Activated CD4-positive, alpha-beta T cell treated with anti-CD3 and anti-CD28 coated beads for 24 hours (primary cell): ENCODE measurements at regions not wholly inside any gene's neighbourhood (a gene's known extent, or its start where the extent isn't known, plus 50 kb on each side); places are given as distances from the start of the nearest gene placed in this dataset.

ENCODE experiments used
- DNase-seq, 2 donors: peaks; one replicate each; pipeline ENCODE4 v3.0.0-alpha.2; 2020; ENCODE audit warnings: low read depth in 2 of 2

DNA sequence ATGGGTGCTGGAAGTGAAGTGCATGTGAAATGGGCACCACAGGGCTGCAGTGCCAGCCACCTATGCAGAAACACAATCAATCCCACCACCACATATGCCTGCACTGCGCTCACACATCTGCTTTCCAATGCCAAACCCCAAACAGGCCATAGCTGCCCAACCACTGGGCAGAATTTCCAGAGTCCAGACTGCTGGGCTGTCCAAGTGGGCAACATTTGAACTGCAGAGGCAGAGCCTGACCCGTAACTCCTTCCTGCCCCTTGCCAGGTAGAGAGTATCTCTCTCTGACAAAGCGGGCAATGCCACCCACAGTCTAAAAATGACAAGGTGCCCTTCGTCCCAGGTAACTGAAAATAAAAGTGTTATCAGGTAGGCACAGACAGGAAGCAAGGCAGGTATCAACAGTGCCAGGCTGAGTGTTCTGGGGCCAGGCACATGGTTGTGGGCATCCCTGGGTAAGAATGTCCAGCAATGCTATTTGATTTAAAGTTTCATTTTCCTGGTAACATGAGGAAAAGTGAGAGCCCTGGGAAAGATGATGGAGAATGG is 79.5 kb downstream of the FOXA2 start:
- DNase-seq: no peak

DNA sequence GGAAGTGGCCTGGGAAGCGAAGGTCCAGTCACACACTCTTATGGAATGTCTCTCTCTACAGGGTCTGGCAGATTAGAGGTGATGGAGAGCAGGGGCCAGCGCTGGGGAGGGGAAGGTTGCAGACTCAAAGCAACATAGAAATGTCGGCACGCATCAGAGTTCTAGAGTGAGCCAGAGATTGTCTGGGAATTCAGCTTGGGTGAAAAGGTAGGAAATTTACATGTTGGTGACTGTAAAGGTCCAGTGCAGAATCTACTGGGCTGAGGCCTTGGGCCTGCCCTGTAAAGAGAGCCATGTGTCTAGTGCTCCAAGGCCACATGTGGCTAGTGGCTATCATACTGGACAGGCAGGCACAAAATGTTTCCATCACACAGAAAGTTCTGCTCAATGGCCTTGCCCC is 80.8 kb downstream of the FOXA2 start:
- DNase-seq: no peak

DNA sequence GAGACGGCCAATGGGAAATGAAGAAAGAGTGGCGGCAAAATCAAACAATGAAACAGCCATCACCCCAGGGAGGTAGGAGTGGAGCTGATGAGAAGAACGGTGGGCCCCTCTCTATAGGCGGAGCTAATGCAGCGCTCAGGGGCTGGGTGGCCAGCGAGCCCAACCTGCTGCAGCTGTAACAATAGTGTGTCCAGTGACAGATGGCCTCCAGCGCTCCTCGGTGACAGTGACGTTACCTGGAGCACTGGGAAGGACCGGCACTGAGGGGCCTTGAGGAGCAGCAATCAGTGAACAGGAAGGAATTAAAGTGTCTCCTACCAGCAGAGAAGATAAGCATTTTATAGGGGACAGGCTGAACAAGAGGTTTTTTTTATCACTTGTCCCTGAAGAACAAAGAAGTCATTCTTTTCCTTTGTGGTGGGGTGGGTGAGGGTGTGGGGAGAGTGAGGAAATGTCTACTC is 81.6 kb downstream of the FOXA2 start:
- DNase-seq: no peak

DNA sequence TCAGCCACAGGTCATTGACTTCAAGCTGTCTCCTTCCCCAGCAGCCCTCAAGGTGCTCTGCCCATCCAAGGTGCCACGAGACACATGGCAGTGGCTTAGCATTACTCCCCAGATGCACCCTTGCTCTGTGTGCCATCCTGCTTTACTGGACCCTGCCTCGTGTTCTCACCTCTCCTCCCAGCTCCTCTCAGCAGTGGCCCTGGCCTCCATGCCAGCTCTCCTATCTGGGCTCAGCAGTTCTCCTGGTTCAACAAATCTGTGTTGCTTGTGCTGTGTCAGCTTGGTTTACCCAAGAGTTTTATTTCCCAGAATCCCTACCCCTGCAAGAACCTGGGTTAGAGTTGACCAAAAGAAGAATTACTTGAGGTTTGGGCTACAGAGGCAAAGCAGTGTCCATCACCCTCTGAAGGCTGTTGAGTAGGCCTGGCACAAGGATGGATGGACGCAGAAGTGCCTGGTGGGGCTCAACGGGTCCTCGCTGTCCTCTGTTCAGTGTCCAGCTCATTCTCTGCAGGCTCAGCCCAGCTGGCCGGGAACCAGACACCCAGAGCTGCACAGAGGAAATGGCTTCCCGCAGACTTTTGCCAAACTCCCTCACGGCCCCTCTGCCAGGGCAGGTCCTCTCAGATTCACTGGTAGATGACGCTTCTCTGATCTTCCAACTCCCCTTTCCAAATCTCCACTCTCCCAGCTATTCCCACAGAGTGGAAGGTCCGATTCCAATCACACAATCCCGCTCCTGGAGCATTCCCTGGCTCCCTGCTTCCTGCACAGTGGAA is 82.6 kb downstream of the FOXA2 start:
- DNase-seq: no peak

DNA sequence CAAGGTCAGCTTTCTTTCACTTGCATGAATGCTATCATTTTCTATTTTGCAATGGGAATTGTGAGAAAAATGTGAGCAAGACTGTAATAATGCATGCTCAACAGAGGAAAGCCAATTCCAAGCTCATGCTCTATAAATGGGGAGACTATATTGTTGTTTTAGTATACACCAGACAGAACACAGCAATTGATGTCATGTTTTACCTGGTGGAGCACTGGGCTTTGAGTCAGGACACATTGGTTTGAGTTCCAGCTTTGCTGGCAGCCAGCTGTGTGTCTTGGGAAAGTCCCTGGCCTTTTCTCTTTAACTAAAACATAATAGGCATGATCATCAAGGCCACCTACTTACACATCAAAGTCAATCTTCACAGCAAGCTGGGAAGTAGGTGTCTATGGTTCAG is 83.3 kb downstream of the FOXA2 start:
- no peak for DNase-seq

DNA sequence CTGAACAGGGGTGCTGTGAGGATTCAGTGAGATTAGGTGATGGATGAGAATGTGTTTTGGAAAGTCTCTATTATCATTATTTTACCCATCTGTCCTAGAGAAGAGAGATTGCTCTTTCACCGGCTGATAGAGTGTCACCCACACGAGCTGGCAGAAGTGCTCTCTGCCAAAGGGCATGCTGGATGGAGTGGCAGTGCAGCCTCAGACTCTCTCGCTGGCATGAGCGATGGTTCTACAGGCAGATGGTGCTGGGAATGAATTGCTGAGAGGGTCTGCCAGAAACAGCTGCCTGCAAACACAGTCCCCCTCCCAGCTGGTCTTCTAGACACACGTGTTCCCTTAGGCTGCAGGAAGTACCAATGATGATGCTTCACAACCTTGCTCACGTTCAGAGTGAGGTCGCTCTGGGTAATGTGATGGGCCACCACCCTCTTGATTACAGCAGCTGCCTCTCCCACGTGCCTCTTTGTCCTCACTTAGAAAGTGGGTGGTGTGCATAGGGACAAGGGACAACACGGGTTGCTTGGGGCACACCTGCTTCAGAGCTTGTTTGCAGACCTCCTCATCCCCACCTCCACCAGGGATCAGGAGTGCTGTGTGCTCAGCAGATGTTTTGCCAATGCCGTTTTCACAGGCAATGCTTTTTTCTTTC is 84.7 kb downstream of the FOXA2 start:
- no peak for DNase-seq

DNA sequence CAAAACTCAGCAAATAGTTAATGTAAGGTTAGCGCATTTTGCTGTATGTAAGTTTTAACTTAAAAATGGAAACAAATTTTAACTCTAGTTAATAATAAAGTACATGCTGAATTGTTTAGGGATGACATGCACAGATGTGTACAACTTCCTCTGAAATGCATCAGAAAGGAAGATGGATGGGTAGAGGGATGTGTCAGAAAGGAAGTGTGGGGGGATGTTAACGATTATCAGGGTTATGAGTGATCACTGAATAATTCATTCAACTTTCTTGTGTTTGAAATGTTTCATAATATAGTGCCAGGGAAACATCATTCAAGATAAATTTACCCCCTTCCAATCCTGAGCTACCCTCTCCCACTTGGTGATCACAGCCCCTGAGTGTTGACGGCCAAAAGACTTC is 87.6 kb downstream of the FOXA2 start:
- DNase-seq: no peak

DNA sequence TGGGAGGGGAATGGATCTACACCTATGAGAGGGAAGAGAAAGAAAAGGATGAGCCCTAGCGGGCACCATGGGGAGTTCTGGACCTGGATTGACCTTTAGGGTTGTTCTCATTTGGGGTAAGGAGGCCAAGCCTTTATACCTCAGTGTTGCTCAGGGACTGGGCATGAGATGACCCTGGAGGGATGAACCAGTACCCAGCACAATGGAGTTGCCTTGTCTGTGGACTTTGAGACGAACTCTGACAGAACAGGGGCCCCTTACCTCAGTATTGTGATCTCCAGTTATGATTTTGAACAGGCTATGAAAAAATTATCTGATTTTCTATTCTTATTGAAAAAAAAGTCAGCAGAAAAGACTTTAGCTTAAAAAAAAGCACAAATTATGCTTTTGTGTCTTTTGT is 88.6 kb downstream of the FOXA2 start:
- no peak for DNase-seq

DNA sequence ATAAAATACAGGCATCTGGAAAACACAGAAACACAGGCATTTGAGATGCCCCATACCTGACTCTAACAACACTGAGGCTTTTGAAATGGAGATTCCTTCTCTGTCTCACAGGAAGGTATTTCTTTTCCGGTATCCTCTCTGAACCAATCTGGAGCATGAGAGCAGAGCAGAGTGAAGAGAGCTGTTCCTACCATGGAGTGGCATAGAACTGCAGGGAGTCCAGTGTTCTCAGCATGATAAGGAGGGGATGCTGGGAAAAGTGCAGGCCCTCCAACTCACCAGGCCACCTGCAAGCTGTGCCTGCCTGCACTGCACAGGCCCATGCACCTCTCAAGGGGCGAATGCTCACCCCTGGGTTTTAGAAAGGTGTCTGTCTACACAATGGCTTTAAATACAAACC is 89.2 kb downstream of the FOXA2 start:
- DNase-seq: no peak

DNA sequence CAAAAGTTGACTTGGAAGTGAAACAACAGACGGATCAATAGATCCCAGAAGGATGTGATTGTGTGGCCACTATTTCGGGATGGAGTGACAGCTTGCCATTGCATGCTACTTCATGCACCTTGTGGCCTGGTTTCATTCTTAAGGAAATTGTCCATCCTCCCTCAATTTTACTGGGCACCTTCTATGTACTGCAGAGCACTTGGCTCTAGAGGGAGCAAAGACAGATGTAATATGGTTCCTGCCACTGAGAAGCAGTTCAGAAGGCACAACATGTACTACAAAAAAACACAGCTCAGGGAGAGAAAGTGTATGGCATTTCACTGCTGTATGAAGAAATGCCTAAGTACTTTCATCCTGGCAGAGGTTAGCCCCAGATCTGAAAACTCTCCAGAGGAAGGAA is 91.9 kb downstream of the FOXA2 start:
- no peak for DNase-seq

DNA sequence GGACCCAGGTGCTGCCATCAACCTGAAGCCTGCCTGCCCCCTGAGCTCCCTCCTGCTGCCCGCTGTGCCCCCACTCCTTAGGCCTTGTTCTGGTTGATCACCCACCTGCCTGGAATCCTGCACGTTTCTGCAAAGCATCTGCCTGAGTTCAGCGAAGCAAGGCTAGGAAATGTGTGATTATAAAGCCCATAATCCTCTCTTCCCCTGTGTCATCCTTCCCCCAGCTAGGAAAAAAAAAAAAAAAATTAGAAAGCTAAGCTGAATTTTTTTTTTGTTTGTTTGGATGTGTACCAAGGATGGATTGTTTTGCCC is 93.2 kb downstream of the FOXA2 start:
- no peak for DNase-seq

DNA sequence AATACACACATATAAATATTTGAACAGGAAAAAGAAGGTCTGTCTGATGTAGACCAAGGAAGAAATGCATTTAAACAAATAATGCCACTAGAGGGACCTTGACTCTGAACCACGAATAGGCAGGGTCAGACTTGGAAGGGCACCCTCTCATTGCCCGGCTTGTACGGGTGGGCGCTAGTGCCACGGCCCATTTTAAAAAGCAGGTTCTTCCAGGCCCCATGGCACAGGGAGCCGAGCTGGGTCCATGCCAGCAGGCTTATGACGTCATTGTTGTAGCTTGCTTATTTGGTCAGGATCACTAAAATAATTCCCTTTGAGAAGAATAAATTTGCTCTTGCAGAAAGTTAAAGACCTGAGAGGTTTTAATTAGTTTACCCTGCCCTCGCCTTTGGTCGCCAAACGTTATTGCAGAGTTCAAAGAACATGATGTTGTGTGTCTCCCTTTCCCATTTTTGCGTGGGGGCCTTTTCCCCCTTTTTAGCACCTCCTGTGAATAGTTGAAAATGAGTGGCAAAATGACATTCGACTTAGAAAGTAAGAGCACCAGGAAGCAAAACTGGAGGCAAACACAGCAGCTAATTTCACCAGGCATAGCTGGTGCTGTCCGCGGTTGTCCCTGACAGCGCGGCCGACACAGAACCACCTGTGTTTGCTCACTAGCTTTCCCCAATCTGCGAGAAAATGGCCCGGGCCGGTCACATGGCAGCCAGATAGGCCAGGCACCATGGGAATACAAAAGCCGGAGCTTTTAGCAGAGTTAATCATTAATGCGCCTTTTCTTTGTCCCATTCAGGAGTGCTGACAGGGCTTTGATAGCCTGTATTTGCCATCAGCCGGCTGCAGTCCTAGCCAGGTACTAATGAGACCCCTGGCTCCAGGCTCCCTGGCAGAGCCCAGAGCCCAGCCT is 93.8 kb downstream of the FOXA2 start:
- DNase-seq: no peak

DNA sequence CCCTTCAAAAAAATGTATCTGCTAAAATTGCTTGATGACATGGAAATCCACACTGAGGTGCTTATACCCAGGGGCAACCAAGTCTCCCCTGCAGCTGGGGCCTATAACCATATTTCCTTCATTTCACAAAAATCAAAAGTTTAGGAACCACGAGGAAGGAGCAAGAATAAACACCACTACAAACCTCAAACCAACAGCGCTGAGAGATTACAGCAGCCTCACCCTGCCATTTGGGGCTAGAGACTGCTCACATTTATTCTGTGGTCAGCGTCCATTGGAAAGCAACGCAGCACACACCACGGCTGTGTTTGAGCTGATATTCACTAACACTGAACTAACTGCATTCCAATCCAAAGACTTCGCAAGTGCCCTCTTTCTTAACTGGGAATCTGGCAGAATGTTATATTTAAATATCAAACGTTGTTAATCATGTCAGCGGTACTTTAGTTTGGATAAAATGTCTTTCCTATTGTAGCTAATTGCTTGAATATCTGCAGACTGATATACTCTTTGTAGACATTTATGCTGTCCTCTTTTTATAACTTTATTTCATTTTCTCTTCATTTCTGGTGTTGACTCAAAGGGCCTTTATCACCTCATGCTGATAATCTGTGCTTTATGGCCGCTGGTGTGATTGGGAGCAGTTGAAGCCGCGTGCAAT is 94.6 kb downstream of the FOXA2 start:
- no peak for DNase-seq

DNA sequence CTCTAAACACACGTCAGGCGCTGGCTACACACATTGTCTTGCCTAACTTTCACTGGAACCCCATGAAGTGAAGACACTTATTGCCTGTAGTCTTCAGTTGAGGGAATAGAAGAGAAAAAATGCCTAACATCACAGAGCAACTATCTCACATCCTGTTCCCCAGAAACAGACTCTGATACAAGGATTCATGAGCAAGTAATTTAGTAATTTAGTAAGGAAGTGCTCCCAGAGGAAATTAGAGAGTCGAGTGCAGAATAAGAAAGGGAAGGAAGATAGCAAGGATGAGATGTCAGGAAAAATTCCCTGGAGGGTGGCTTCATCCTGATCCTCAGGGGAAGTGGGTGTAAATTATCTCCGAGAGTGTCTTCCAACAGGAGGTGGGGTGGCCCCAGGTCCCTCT is 104.0 kb downstream of the FOXA2 start:
- DNase-seq: no peak

DNA sequence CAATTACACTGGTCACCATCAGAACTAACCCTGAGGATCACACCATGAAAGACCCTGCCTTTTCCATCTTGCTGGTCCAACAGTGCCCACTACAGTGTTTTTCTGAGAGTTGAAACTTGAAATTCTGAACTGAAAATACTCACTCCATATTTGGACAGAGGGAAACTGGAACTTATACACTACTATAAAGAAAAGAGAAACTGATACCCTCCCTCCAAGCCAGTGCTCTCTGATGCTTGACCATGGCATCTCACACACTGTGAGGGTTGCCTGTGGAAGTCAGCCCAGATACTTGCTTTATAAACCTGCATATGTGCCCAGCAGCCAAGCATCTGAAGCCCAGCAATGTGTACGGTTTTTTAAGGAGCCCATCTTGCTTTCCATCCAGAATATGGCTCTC is 108.7 kb downstream of the FOXA2 start:
- no peak for DNase-seq

DNA sequence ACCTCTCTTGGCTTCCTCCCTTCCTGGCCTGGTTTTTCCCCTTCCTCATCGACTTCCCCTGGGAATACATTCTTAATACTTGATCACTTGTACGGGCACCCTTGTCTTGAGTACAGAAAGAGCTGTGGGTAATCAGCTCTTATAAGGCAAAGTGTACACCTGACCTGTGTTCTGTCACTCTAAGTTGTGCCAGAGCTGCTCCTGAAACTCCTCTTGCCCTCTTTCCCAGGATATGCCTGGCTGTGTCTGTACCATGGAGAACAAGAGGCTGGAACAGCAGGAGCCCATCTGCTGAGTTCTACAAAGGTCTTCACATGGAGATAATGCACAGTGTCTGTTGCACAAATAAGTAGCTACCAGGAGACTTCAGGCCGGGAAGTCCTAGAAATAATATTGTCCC is 110.1 kb downstream of the FOXA2 start:
- DNase-seq: no peak

DNA sequence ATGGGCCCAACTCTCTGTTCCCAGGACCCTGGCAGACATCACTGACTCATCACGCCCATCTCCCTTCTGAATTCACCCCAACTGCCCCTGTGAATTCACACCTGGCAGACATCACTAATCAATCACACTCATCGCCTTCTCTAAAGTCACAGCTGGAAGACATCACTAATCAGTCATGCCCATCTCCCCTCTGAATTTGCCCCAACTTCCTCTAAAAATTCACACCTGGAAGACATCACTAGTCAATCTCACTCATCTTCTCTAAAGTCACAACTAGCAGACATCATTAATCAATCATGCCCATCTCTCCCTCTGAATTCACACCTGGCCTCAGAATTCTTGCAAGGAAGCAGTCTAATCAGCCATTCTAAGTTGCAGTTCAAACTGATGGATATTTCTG is 111.1 kb downstream of the FOXA2 start:
- DNase-seq: no peak

DNA sequence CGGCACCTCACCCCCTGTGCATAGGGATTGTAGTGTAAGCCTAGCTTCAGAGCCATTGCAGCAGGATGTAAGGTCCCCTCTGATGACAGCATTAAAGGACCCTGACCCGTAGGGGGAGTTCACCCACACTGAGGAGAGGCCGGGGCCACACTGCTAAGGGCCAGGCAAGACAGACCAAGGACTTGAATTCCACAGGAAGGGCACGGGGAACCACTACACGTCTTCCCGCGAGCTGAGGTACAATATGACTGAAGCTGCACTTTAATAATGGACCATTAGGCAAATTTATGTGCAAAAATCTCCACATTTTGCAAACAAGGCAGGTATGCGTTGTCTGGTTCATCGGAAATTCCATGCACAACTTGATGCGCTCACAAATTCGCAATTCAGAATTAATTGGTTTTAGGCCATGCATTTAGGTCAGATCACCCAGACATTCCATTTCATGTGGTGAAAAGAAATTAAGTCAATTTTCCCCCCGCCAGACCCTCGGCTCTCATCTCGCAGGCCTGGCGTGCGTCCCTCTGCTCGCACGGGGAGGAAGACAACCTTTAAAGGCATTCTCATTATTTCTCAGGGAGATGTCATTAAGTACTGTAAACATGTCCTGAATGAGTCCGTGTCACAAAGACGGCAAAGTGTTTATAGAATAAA is 111.8 kb downstream of the FOXA2 start:
- DNase-seq: no peak

DNA sequence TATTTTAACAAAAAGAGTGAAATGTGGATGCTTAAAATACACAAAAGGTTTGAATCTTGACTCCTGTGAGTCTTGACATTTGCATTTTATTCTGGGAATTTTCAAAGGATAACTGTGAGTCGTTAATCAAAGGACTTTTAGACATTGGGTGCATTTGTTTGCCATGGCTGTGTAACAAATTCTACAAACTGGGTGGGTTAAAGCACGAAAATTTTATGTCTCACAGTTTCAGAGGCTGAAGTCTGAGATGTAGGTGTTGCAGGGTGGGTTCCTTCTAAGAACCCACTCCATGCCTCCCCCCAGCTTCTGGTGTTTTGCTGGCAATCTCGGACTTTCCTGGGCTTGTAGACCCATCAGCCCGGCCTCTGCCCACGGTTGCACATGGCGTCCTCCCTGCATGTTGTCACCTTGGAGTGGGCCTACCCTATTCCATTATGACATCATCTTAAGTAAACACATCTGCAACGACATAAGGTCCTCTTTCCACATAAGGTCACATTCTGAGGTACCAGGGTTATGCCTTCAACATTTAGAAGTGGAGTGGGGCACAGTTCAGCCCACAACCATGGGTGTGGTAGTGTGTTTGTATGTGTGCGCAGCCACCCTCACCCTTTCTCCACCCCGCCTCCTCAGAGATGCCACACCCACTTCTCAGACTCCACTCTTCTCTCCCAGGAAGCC is 113.1 kb downstream of the FOXA2 start:
- DNase-seq: no peak

DNA sequence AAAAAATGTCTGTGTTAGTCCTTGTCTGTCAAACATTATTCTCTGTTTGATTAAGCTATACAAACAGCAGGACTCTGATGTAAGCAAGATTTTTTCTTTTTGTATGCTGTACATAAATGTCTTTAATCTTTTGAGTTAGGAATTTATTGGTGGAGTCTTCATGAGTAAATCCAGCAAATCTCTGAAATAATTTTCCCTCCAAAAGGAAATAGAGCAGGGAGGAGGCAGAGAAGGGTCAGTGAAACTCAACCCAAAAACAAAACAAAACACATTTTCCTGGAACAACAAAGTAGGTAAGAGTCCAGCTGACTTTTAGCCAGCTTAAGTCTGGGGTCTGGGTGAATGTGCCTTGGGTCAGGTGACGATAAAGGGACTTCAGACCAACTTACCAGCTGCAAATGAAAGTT is 113.7 kb downstream of the FOXA2 start:
- DNase-seq: no peak
